HG03342 (cell line): ENCODE measurements at regions not wholly inside any gene's neighbourhood (a gene's known extent, or its start where the extent isn't known, plus 50 kb on each side); places are given as distances from the start of the nearest gene placed in this dataset.
"Not testable (repeated sequence)": the region's sequence is repeated elsewhere in the genome, so short reads cannot be mapped to it uniquely, and the experiment has no call there.

ENCODE experiments used
- ATAC-seq: cut with Tn5 transposase; IDR thresholded peaks from one replicate; pipeline ENCODE4 v1.9.1; 2021; ENCODE audit warnings: mild to moderate bottlenecking, moderate library complexity; ENCODE audit not compliant: unreplicated experiment

- ATAC-seq = no peak
Measured at GRCh38 chr6:81144346-81144745, 608.1 kb downstream of the TENT5A start.

GRCh38 chr6:81138236-81138635 is 614.2 kb downstream of the TENT5A start:
- ATAC-seq = no peak

- no peak for ATAC-seq
Measured at GRCh38 chr6:81130969-81131368, 621.5 kb downstream of the TENT5A start.

GRCh38 chr6:81130061-81130460 is 622.4 kb downstream of the TENT5A start:
- no peak for ATAC-seq

- ATAC-seq = no peak
Measured at GRCh38 chr6:81128671-81129070, 623.8 kb downstream of the TENT5A start.

GRCh38 chr6:81126150-81126549 is 626.3 kb downstream of the TENT5A start:
- ATAC-seq = no peak

- ATAC-seq = no peak
Measured at GRCh38 chr6:81120280-81120679, 632.2 kb downstream of the TENT5A start.

GRCh38 chr6:81105998-81106397 is 646.5 kb downstream of the TENT5A start:
- ATAC-seq = no peak

- ATAC-seq = no peak
Measured at GRCh38 chr6:81098109-81098814, 654.2 kb downstream of the TENT5A start.

- not testable (repeated sequence) for ATAC-seq
Measured at GRCh38 chr6:81096464-81096863, 656.0 kb downstream of the TENT5A start.

- no peak for ATAC-seq
Measured at GRCh38 chr6:81093051-81093450, 659.4 kb downstream of the TENT5A start.

- ATAC-seq = no peak
Measured at GRCh38 chr6:81088145-81088544, 664.3 kb downstream of the TENT5A start.

GRCh38 chr6:81086991-81087390 is 665.5 kb downstream of the TENT5A start:
- ATAC-seq = no peak

GRCh38 chr6:81085431-81085790 is 667.1 kb downstream of the TENT5A start:
- no peak for ATAC-seq

GRCh38 chr6:81084776-81085430 is 667.6 kb downstream of the TENT5A start:
- ATAC-seq = no peak

- no peak for ATAC-seq
Measured at GRCh38 chr6:81075974-81076373, 676.5 kb downstream of the TENT5A start.

GRCh38 chr6:81073318-81073717 is 679.2 kb downstream of the TENT5A start:
- ATAC-seq = no peak

- no peak for ATAC-seq
Measured at GRCh38 chr6:81071121-81071520, 681.4 kb downstream of the TENT5A start.

- no peak for ATAC-seq
Measured at GRCh38 chr6:81067057-81067456, 685.4 kb downstream of the TENT5A start.

GRCh38 chr6:81063891-81064290 is 688.6 kb downstream of the TENT5A start:
- ATAC-seq = no peak

GRCh38 chr6:81054036-81054435 is 698.4 kb downstream of the TENT5A start:
- ATAC-seq = no peak

GRCh38 chr6:81051952-81052351 is 700.5 kb downstream of the TENT5A start:
- ATAC-seq = no peak
